ENCODE measurements at regions not wholly inside any gene's neighbourhood (a gene's known extent, or its start where the extent isn't known, plus 50 kb on each side); places are given as distances from the start of the nearest gene placed in this dataset.
A peak's percentile ranks its signal among the peaks of the same experiment; 100 is the strongest.

DNA sequence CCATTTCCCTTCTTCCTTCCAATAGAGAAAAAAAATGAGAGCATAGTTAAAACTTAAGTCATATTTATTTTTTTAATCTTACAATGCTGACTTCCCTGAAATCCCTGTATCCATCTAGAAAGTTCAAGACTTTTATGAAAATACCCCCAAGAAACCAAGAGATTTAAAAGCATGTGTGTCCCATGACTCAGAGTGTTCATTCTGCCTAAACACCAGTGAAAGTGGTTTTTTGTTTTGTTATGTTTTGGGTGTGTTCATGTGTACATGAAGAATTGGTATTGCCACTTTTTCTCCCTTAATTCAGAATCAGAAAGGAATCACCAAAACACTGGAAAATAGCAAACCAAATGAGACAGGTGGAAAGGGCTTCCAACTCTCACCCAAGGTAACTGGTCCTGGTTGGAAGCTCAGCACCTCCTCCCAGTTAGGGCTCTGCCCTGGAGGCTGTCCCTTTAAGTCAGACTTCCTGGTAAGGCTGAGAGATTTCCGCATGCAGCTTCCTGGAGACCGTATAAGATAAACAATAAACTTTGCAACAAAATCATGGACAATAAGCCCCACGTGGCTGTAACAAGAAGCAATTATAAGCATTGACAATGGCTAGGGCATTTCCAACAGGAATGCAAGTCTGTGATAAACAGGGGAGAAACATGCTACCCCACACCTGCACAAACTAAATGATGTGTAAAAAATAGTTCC lies 121.9 kb upstream of the ARHGEF3 start:
- no peak overlapping the region for H3K4me2 ChIP-seq (ENCODE audit: low read depth, low read length, poor library complexity, severe bottlenecking)
- H3K9me2 ChIP-seq (replicated peaks; ENCODE audit: low read depth, low read length), result no peaks in the 10 kb centered on the region
- H3K9ac ChIP-seq (ENCODE audit: low read depth, low read length, poor library complexity, severe bottlenecking), result no peak overlapping the region
- no peaks in the 10 kb centered on the region for H3K36me3 ChIP-seq (ENCODE audit: insufficient read depth, low read length)
- no peaks in the 10 kb centered on the region for H4K20me1 ChIP-seq (ENCODE audit: insufficient read depth, low read length, poor library complexity, severe bottlenecking)
- H3K79me2 ChIP-seq (ENCODE audit: insufficient read depth, low read length), result no peaks in the 10 kb centered on the region
- TF ChIP-seq, protein P1, sequence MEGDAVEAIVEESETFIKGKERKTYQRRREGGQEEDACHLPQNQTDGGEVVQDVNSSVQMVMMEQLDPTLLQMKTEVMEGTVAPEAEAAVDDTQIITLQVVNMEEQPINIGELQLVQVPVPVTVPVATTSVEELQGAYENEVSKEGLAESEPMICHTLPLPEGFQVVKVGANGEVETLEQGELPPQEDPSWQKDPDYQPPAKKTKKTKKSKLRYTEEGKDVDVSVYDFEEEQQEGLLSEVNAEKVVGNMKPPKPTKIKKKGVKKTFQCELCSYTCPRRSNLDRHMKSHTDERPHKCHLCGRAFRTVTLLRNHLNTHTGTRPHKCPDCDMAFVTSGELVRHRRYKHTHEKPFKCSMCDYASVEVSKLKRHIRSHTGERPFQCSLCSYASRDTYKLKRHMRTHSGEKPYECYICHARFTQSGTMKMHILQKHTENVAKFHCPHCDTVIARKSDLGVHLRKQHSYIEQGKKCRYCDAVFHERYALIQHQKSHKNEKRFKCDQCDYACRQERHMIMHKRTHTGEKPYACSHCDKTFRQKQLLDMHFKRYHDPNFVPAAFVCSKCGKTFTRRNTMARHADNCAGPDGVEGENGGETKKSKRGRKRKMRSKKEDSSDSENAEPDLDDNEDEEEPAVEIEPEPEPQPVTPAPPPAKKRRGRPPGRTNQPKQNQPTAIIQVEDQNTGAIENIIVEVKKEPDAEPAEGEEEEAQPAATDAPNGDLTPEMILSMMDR (conservative IDR thresholded peaks at IDR 0.05; ENCODE audit: low read length), result no peak
- TF ChIP-seq EZH2phosphoT487 (IDR thresholded peaks at IDR 0.05; ENCODE audit: borderline replicate concordance), result no peak
- no peak overlapping the region for H3K4me3 ChIP-seq (ENCODE audit: low read length, poor library complexity, severe bottlenecking)
- H3K27me3 ChIP-seq (ENCODE audit: insufficient read depth, low read length, poor library complexity, severe bottlenecking), result no peaks in the 10 kb centered on the region
- peak overlapping the region; percentile 70 for H2AFZ ChIP-seq (ENCODE audit: low read length)
- no peaks in the 10 kb centered on the region for H3F3A ChIP-seq (ENCODE audit: low read depth)
- H3K4me1 ChIP-seq (ENCODE audit: insufficient read depth, low read length, poor library complexity, severe bottlenecking), result peaks cover 41% of the 10 kb centered on the region
- H3K9me3 ChIP-seq (ENCODE audit: insufficient read depth, low read depth, low read length), result no peaks in the 10 kb centered on the region

DNA sequence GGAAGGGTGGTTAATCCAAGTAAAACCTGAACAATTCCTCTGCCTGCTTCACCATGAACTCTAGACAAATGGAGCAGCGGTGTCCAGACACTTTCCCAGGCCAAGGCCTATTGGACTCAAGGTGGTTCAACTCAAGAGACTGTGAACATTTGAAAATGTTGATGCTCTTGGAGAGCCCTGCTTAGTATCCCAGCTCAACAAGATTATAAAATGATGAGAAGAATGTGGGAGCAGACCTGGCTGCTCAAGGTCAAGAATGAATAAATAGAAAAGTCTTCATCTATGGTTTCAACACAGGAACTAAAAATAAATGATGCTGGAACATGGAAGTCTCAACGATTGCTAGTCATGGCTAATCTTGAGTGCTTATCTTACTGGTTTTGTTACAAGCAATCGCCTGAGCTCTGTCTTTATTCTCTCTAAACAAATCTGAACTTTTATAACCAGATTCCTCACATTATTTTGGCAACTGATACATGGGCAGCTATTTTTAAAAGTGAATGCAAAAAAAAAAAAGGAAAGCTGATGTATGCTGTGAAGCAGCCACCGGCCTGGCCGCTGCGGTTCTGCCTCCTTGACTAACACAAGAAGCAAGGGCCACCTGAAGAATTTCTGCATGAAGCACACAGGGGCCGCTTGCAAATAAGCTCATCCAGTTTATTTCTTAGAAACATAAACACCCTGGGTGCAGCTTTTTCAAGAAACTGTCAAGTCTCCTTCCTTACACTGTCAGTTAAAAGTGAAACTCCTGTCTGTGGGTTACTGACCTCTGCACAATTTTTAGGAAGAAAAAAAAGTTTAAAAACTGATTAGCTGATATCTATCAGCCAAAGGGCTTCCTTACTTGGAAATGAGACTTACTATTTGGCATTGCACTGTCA lies 120.1 kb upstream of the ARHGEF3 start:
- Histone ChIP-seq H3K4me1 (ENCODE audit: insufficient read depth, low read length, poor library complexity, severe bottlenecking) (peaks cover 39% of the 10 kb centered on the region), H4K20me1 (ENCODE audit: insufficient read depth, low read length, poor library complexity, severe bottlenecking) (no peaks in the 10 kb centered on the region), H3K4me3 (ENCODE audit: low read length, poor library complexity, severe bottlenecking) (peak overlapping the region; percentile 11), H3K9ac (ENCODE audit: low read depth, low read length, poor library complexity, severe bottlenecking) (peak overlapping the region; percentile 32), H3K4me2 (ENCODE audit: low read depth, low read length, poor library complexity, severe bottlenecking) (peak overlapping the region; percentile 42), H3F3A (ENCODE audit: low read depth) (no peaks in the 10 kb centered on the region), H2AFZ (ENCODE audit: low read length) (peak overlapping the region; percentile 68), H3K9me3 (ENCODE audit: insufficient read depth, low read depth, low read length) (no peaks in the 10 kb centered on the region), H3K36me3 (ENCODE audit: insufficient read depth, low read length) (no peaks in the 10 kb centered on the region), H3K79me2 (ENCODE audit: insufficient read depth, low read length) (no peaks in the 10 kb centered on the region), H3K27me3 (ENCODE audit: insufficient read depth, low read length, poor library complexity, severe bottlenecking) (no peaks in the 10 kb centered on the region), H3K9me2 (replicated peaks; ENCODE audit: low read depth, low read length) (no peaks in the 10 kb centered on the region)
- TF ChIP-seq, protein P1 (conservative IDR thresholded peaks at IDR 0.05; ENCODE audit: low read length), result no peak
- no peak for TF ChIP-seq EZH2phosphoT487 (IDR thresholded peaks at IDR 0.05; ENCODE audit: borderline replicate concordance)

DNA sequence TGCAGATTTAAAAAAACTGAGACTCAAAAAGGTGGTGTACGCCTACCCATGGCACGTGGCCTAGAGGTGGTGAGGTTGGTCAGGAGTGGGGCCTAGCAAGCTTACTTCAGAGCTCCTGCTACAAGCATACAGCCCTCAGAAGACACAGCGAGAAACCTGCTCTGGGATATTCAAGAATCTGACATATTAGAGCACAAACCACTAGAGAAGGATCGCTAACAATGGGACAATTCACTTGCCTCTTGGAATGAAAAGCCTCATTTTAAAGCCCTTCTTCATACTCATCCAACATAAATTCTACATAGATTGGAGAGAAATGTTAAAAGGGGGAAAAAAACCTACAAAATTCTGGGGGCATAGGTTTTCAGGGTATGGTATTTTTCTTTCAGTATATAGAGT lies 118.0 kb upstream of the ARHGEF3 start:
- Histone ChIP-seq H2AFZ (ENCODE audit: low read length) (peak overlapping the region; percentile 9; the same call in 1 of the 2 replicates), H3K9ac (ENCODE audit: low read depth, low read length, poor library complexity, severe bottlenecking) (no peak overlapping the region), H3K36me3 (ENCODE audit: insufficient read depth, low read length) (no peaks in the 10 kb centered on the region), H3K4me3 (ENCODE audit: low read length, poor library complexity, severe bottlenecking) (no peak overlapping the region), H3K4me2 (ENCODE audit: low read depth, low read length, poor library complexity, severe bottlenecking) (no peak overlapping the region), H3K9me2 (replicated peaks; ENCODE audit: low read depth, low read length) (no peaks in the 10 kb centered on the region), H3K27me3 (ENCODE audit: insufficient read depth, low read length, poor library complexity, severe bottlenecking) (no peaks in the 10 kb centered on the region), H3F3A (ENCODE audit: low read depth) (no peaks in the 10 kb centered on the region), H3K79me2 (ENCODE audit: insufficient read depth, low read length) (peaks cover 13% of the 10 kb centered on the region), H4K20me1 (ENCODE audit: insufficient read depth, low read length, poor library complexity, severe bottlenecking) (no peaks in the 10 kb centered on the region), H3K9me3 (ENCODE audit: insufficient read depth, low read depth, low read length) (no peaks in the 10 kb centered on the region), H3K4me1 (ENCODE audit: insufficient read depth, low read length, poor library complexity, severe bottlenecking) (peaks cover 47% of the 10 kb centered on the region)
- no peak for TF ChIP-seq EZH2phosphoT487 (IDR thresholded peaks at IDR 0.05; ENCODE audit: borderline replicate concordance)
- TF ChIP-seq, protein P1 (conservative IDR thresholded peaks at IDR 0.05; ENCODE audit: low read length), result no peak
